Type B pancreatic cell (in vitro differentiated cells): ENCODE measurements at regions not wholly inside any gene's neighbourhood (a gene's known extent, or its start where the extent isn't known, plus 50 kb on each side); places are given as distances from the start of the nearest gene placed in this dataset.
A peak's percentile ranks its signal among the peaks of the same experiment; 100 is the strongest.

Source experiments
- DNase-seq: peaks from one replicate; pipeline ENCODE4 v3.0.0; 2021; ENCODE audit warnings: mixed read lengths; ENCODE audit not compliant: unreplicated experiment; ENCODE audit errors: extremely low spot score
- H3K27ac Mint-ChIP-seq: 2 replicates; pipeline ENCODE4 v1.8.0; 2021; ENCODE audit warnings: mild to moderate bottlenecking, mixed read lengths
- H3K27me3 Mint-ChIP-seq: 2 replicates; pipeline ENCODE4 v1.8.0; 2021; ENCODE audit warnings: mixed read lengths
- H3K36me3 Mint-ChIP-seq: 2 replicates; pipeline ENCODE4 v1.8.0; 2021; ENCODE audit warnings: mixed read lengths
- H3K4me1 Mint-ChIP-seq: one replicate; pipeline ENCODE4 v1.8.0; 2021; ENCODE audit warnings: mixed read lengths; ENCODE audit not compliant: unreplicated experiment
- H3K4me3 Mint-ChIP-seq: 2 replicates; pipeline ENCODE4 v1.8.0; 2021; ENCODE audit warnings: mild to moderate bottlenecking, mixed read lengths
- H3K9me3 Mint-ChIP-seq: 2 replicates; pipeline ENCODE4 v1.8.0; 2021; ENCODE audit warnings: mixed read lengths
- TF ChIP-seq, protein P1 (sequence below): fragments of 200-600 bp; sonication (generic); conservative IDR thresholded peaks from 2 replicates; pipeline ENCODE4 v1.5.0; 2021; ENCODE audit warnings: antibody characterized with exemption, mild to moderate bottlenecking

DNA sequence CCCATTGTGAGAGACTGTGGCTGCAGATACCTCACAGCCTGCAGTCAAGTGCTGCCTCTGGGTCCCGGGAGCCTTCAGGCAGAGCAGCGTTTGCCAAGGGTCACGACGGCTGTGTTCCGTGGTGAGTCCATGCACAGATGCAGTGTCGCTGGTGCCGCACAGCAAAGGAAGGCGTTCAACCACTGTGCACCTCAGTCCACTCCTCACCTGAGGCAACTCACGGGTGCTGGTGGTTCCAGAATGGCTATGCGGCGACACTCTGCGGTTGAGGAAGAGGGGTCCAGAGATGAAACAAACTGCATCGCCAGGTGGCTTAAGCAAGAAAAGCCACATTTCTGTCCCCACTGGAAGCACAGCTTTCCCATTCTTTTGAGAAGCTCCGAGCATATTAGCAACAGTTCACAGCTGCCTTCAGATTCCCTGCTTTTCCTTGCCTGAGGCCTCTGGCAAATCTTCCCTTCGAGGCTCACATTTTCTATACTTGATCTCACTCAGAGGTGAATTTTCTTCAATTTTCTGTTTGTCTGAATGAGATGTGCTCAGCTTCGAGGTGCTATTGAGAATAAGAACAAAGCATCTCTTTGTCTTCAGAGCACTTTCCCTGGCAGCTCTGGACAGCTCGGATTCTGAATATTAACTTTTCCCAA, 208.8 kb upstream of the TWIST2 start:
- Mint-ChIP-seq H3K27me3 (peaks cover 4% of the 10 kb centered on the region), H3K27ac (no peak overlapping the region), H3K9me3 (no peaks in the 10 kb centered on the region), H3K4me1 (peaks cover 8% of the 10 kb centered on the region), H3K4me3 (no peak overlapping the region), H3K36me3 (no peaks in the 10 kb centered on the region)
- TF ChIP-seq, protein P1, sequence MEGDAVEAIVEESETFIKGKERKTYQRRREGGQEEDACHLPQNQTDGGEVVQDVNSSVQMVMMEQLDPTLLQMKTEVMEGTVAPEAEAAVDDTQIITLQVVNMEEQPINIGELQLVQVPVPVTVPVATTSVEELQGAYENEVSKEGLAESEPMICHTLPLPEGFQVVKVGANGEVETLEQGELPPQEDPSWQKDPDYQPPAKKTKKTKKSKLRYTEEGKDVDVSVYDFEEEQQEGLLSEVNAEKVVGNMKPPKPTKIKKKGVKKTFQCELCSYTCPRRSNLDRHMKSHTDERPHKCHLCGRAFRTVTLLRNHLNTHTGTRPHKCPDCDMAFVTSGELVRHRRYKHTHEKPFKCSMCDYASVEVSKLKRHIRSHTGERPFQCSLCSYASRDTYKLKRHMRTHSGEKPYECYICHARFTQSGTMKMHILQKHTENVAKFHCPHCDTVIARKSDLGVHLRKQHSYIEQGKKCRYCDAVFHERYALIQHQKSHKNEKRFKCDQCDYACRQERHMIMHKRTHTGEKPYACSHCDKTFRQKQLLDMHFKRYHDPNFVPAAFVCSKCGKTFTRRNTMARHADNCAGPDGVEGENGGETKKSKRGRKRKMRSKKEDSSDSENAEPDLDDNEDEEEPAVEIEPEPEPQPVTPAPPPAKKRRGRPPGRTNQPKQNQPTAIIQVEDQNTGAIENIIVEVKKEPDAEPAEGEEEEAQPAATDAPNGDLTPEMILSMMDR: no peak
- DNase-seq: peak; percentile 57

DNA sequence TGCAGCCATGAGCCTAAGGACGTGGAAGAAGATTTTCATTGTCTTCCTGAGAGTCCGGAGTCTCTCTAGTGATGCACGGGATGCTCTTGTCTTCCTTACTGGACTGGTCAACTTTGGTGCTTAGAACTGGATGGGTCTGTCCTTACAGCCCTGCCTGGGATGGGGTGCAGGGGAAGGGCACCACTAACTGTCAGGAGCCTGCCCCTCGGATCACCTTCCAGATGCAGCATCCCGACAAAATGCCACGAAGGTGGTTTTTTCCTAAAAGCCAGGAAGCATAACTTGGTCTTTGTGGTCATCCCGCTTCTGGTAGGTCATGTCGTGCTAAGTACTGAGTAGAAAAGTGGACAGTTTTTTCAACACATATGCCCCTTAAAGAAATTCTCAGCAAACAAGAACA, 207.4 kb upstream of the TWIST2 start:
- no peak overlapping the region for H3K4me3 Mint-ChIP-seq
- H3K27me3 Mint-ChIP-seq: peaks cover 4% of the 10 kb centered on the region
- TF ChIP-seq, protein P1: no peak
- H3K27ac Mint-ChIP-seq: no peak overlapping the region
- no peaks in the 10 kb centered on the region for H3K36me3 Mint-ChIP-seq
- no peaks in the 10 kb centered on the region for H3K9me3 Mint-ChIP-seq
- no peak for DNase-seq
- peaks cover 9% of the 10 kb centered on the region for H3K4me1 Mint-ChIP-seq

DNA sequence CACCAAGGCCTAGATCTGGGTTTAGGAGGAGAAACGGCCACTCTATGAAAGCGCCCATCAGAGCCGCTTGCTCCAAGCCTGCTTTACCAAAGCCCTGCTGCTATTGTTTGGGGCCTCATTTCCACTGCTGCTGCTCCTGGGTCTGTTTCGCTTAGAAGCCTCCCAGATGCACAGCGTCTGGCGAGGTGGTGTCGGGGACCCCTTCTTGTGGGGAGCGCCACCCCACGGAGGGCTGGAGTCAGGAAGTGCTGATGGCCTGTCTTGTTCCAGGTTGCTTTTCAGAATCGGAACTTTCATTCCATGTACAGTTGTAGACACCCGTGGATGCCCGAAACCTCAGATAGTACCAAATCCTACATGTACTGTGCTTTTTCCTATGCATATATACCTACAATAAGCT, 204.9 kb upstream of the TWIST2 start:
- Mint-ChIP-seq H3K4me1 (peaks cover 5% of the 10 kb centered on the region), H3K9me3 (no peaks in the 10 kb centered on the region)
- DNase-seq: peak; percentile 51

DNA sequence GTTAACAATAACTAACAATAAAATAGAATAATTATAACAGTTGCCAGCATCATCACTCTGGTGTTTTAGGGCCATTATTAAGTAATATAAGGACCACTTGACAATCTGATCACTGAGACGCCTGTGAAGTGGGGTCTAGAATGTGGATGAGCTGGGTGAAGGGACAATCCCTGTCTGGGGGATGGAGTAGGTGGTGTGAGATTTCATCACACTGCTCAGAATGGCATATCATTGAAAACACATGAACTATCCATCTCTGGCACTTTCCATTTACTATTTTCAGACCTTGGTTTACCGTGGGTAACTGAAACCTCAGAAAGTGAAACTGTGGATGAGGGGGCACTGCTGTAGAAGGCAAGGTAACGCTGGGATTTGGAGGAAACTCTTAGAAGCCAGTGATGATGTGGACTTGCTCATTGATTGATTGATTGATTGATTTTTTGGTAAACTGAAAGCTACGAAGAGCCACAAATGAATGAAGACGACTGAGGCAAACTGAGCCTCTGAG, 204.4 kb upstream of the TWIST2 start:
- no peak for DNase-seq
- Mint-ChIP-seq H3K36me3 (no peaks in the 10 kb centered on the region), H3K27ac (no peak overlapping the region), H3K4me1 (peaks cover 5% of the 10 kb centered on the region), H3K4me3 (no peak overlapping the region), H3K27me3 (no peaks in the 10 kb centered on the region), H3K9me3 (no peaks in the 10 kb centered on the region)
- TF ChIP-seq, protein P1: no peak

More for the DNA sequence above, 204.9 kb upstream of the TWIST2 start:
- no peaks in the 10 kb centered on the region for H3K36me3 Mint-ChIP-seq
- TF ChIP-seq, protein P1: no peak
- no peak overlapping the region for H3K4me3 Mint-ChIP-seq
- H3K27me3 Mint-ChIP-seq: no peaks in the 10 kb centered on the region
- no peak overlapping the region for H3K27ac Mint-ChIP-seq

DNA sequence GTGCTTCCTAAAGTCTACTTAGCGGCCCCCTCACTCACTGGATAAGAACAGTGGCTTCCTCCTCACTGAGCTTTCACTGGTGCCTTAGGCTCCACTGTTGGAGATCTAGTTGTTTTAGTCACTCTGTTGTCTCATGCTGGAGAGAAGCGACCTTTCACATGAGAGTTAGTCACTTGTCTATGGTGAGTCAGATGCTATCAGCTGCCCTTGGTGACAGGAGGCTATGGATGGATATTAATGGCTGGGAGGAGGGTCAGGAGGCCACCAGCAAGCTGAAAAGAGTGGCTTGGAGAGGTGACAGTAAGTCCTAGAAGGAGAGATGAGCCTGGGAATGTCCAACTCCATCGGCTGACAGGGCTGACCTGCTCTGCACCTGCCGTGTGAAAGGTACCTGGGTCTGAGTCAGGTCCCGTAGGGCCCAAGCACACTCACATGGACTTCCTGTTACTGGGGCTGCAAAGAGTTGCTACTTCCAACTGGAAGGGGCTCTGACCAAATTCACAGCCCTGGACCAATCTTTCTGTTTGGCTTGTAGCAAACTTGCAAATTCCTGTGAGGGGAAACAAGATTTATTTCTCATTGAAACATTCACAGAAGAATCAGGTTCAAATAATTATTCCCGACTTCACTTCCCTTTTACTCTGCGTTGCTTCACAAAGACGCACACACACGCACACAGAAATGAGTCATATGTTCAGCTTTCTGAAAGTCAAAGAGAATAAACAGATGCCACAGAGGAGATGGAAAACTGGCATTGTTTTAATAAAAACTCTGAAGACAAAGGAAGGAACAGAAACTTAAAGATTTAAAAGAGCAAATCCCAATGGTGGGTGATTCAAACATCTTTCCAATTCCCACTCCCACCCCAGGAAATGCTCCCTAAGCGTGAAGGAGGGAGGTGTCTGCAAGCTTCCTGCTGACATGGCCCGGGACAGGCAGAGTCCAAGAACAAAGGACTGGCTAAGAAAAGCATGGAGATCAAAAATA, 203.5 kb upstream of the TWIST2 start:
- H3K27ac Mint-ChIP-seq: no peak overlapping the region
- TF ChIP-seq, protein P1: no peak
- DNase-seq: peak; percentile 22
- no peaks in the 10 kb centered on the region for H3K9me3 Mint-ChIP-seq
- no peak overlapping the region for H3K4me3 Mint-ChIP-seq
- H3K36me3 Mint-ChIP-seq: no peaks in the 10 kb centered on the region
- H3K4me1 Mint-ChIP-seq: peaks cover 5% of the 10 kb centered on the region
- no peaks in the 10 kb centered on the region for H3K27me3 Mint-ChIP-seq
